A549 (cell line): ENCODE measurements at regions not wholly inside any gene's neighbourhood (a gene's known extent, or its start where the extent isn't known, plus 50 kb on each side); places are given as distances from the start of the nearest gene placed in this dataset.

Experiments
- ATAC-seq, 2 experiments: fragments of 200-7000 bp in 1 of 2; fragments of >200 bp in 1 of 2; cut with Nextera tagmentation in 1 of 2; cut with Tn5 transposase in 1 of 2; 3 replicates each; pipeline versions ENCODE4 v1.8.0 to v1.9.1; 2018 to 2020; ENCODE audit warnings: mild to moderate bottlenecking in 1 of 2, moderate library complexity in 1 of 2
- CTCF ChIA-PET: fragments of 300-600 bp; sonication (Branson Sonifier 250); formaldehyde crosslinking; extraction: SDS; loops from one replicate; lab custom pipeline; 2021; ENCODE audit warnings: antibody characterized with exemption, inconsistent platforms; lab: Yijun Ruan, JAX
- POLR2A ChIA-PET: fragments of 350-600 bp; formaldehyde crosslinking; extraction: SDS; loops from one replicate; lab custom pipeline; 2021; ENCODE audit warnings: antibody characterized with exemption, inconsistent platforms; lab: Yijun Ruan, JAX
- DNase-seq, 2 experiments: peaks; one replicate each; pipeline versions ENCODE4 v3.0.0 to v3.0.0-alpha.2; 2011 to 2016; ENCODE audit warnings: low read depth in 1 of 2, low spot score in 1 of 2
- FAIRE-seq: peaks from 2 replicates; lab custom pipeline; 2011; peaks lifted over from hg19 to GRCh38; lab: Jason Lieb, UNC
- H3K27ac ChIP-seq, 2 experiments: fragments of >200 bp; sonication (Bioruptor Twin); formaldehyde crosslinking; 3 replicates each; pipeline ENCODE4 v1.5.1; 2016 to 2017
- H3K4me1 ChIP-seq: fragments of >200 bp; sonication (Bioruptor Twin); formaldehyde crosslinking; 3 replicates; pipeline ENCODE4 v1.6.1; 2016
- H3K4me2 ChIP-seq: fragments of >200 bp; sonication (Bioruptor Twin); formaldehyde crosslinking; 3 replicates; pipeline ENCODE4 v1.6.1; 2016
- H3K4me3 ChIP-seq: fragments of >200 bp; sonication (Bioruptor Twin); formaldehyde crosslinking; 3 replicates; pipeline ENCODE4 v1.5.1; 2016
- H3K9me3 ChIP-seq: fragments of >200 bp; sonication (Bioruptor Twin); formaldehyde crosslinking; 3 replicates; pipeline ENCODE4 v1.6.1; 2016
- CBX2 ChIP-seq: fragments of 200-600 bp; sonication (generic); IDR thresholded peaks from 2 replicates; pipeline ENCODE4 v1.6.1; 2016; ENCODE audit warnings: low read depth, mild to moderate bottlenecking, borderline replicate concordance
- CBX8 ChIP-seq: fragments of 200-600 bp; sonication (generic); IDR thresholded peaks from 2 replicates; pipeline ENCODE4 v1.6.1; 2016
- CHD2 ChIP-seq: fragments of 150-350 bp; IDR thresholded peaks from 2 replicates; pipeline ENCODE4 v1.6.1; 2014; ENCODE audit warnings: low read length; ENCODE audit not compliant: partially characterized antibody
- CHD4 ChIP-seq: fragments of 200-600 bp; sonication (generic); IDR thresholded peaks from 2 replicates; pipeline ENCODE4 v1.6.1; 2016; ENCODE audit warnings: antibody characterized with exemption, mild to moderate bottlenecking, borderline replicate concordance
- EHMT2 ChIP-seq: fragments of 200-600 bp; sonication (generic); IDR thresholded peaks from 2 replicates; pipeline ENCODE4 v1.6.1; 2016; ENCODE audit warnings: antibody characterized with exemption, low read depth, mild to moderate bottlenecking, moderate library complexity
- FOXS1 ChIP-seq: fragments of 250-450 bp; sonication (Bioruptor Pico); IDR thresholded peaks from 2 replicates; pipeline ENCODE4 v1.5.0; 2020; ENCODE audit warnings: mild to moderate bottlenecking, moderate library complexity
- GATA3 ChIP-seq: IDR thresholded peaks from 2 replicates; pipeline ENCODE4 v1.6.1; 2012; ENCODE audit warnings: borderline replicate concordance
- HDAC2 ChIP-seq: fragments of 200-600 bp; sonication (generic); IDR thresholded peaks from 2 replicates; pipeline ENCODE4 v1.6.1; 2016
- HOXA7 ChIP-seq: fragments of 250-450 bp; sonication (Bioruptor Pico); IDR thresholded peaks from 2 replicates; pipeline ENCODE4 v1.5.0; 2020; ENCODE audit warnings: mild to moderate bottlenecking, moderate library complexity
- HOXB13 ChIP-seq: fragments of 250-450 bp; sonication (Bioruptor Pico); IDR thresholded peaks from 2 replicates; pipeline ENCODE4 v1.5.0; 2020; ENCODE audit warnings: low read depth, mild to moderate bottlenecking, moderate library complexity
- JUNB ChIP-seq: fragments of >200 bp; sonication (Bioruptor Twin); formaldehyde crosslinking; IDR thresholded peaks from 2 replicates; pipeline ENCODE4 v1.6.1; 2016
- KDM1A ChIP-seq: fragments of 200-600 bp; sonication (generic); IDR thresholded peaks from 2 replicates; pipeline ENCODE4 v1.6.1; 2016; ENCODE audit warnings: low read depth, mild to moderate bottlenecking
- KDM5A ChIP-seq: fragments of 200-600 bp; sonication (generic); IDR thresholded peaks from 2 replicates; pipeline ENCODE4 v1.6.1; 2016; ENCODE audit warnings: antibody characterized with exemption, mild to moderate bottlenecking
- PBX3 ChIP-seq: IDR thresholded peaks from 2 replicates; pipeline ENCODE4 v1.6.1; 2012
- RAD21 ChIP-seq, 2 experiments: fragments of >200 bp in 1 of 2; sonication (Bioruptor Twin) in 1 of 2; formaldehyde crosslinking in 1 of 2; IDR thresholded peaks in 1 of 2; conservative IDR thresholded peaks in 1 of 2; 2 replicates in 1 of 2; 3 replicates in 1 of 2; pipeline ENCODE4 v1.6.1; 2012 to 2018; ENCODE audit warnings: inconsistent platforms in 1 of 2
- RNF2 ChIP-seq: fragments of 200-600 bp; sonication (generic); IDR thresholded peaks from 2 replicates; pipeline ENCODE4 v1.6.1; 2016; ENCODE audit warnings: low read depth, mild to moderate bottlenecking, antibody characterized with exemption, moderate library complexity, borderline replicate concordance
- SMC3 ChIP-seq: fragments of >200 bp; sonication (Bioruptor Twin); formaldehyde crosslinking; IDR thresholded peaks from 3 replicates; pipeline ENCODE4 v1.6.1; 2018; ENCODE audit warnings: inconsistent platforms
- TFCP2L1 ChIP-seq: fragments of 250-450 bp; sonication (Bioruptor Pico); IDR thresholded peaks from 2 replicates; pipeline ENCODE4 v1.5.0; 2021; ENCODE audit warnings: mild to moderate bottlenecking
- ZFP36 ChIP-seq: fragments of 450-650 bp; IDR thresholded peaks from 2 replicates; pipeline ENCODE4 v1.6.1; 2014; ENCODE audit warnings: borderline replicate concordance; ENCODE audit not compliant: partially characterized antibody
- WGBS: methylation state at CpG from one replicate; pipeline ENCODE4 v1.1.6; 2017; ENCODE audit errors: missing lambda C conversion rate; 5-methylcytosine and 5-hydroxymethylcytosine counted together
- TF ChIP-seq, protein P1 (sequence below): IDR thresholded peaks from 2 replicates; pipeline ENCODE4 v1.6.1; 2012; ENCODE audit warnings: low read depth, borderline replicate concordance
- TF ChIP-seq, protein P2 (sequence below): fragments of >200 bp; sonication (Bioruptor Twin); formaldehyde crosslinking; IDR thresholded peaks from 3 replicates; pipeline ENCODE4 v1.5.1; 2016

- Histone ChIP-seq H3K4me3 (no peak overlapping the region), H3K4me1 (no peaks in the 10 kb centered on the region), H3K9me3 (no peaks in the 10 kb centered on the region), H3K27ac (no peak overlapping the region), H3K4me2 (no peak overlapping the region)
- TF ChIP-seq HOXA7 (no peak), EHMT2 (no peak), CHD2 (no peak), TFCP2L1 (no peak), PBX3 (no peak), JUNB (no peak), SMC3 (no peak), HDAC2 (no peak), FOXS1 (CRISPR knock-in tag) (no peak), CBX2 (no peak), ZFP36 (no peak), KDM1A (no peak), GATA3 (no peak), CHD4 (no peak), HOXB13 (no peak), RNF2 (no peak), RAD21 (conservative IDR thresholded peaks at IDR 0.05 in 1 of 2, IDR thresholded peaks at IDR 0.05 in 1 of 2) (no peak)
- TF ChIP-seq, protein P1, sequence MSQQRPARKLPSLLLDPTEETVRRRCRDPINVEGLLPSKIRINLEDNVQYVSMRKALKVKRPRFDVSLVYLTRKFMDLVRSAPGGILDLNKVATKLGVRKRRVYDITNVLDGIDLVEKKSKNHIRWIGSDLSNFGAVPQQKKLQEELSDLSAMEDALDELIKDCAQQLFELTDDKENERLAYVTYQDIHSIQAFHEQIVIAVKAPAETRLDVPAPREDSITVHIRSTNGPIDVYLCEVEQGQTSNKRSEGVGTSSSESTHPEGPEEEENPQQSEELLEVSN, result no peak
- TF ChIP-seq, protein P2, sequence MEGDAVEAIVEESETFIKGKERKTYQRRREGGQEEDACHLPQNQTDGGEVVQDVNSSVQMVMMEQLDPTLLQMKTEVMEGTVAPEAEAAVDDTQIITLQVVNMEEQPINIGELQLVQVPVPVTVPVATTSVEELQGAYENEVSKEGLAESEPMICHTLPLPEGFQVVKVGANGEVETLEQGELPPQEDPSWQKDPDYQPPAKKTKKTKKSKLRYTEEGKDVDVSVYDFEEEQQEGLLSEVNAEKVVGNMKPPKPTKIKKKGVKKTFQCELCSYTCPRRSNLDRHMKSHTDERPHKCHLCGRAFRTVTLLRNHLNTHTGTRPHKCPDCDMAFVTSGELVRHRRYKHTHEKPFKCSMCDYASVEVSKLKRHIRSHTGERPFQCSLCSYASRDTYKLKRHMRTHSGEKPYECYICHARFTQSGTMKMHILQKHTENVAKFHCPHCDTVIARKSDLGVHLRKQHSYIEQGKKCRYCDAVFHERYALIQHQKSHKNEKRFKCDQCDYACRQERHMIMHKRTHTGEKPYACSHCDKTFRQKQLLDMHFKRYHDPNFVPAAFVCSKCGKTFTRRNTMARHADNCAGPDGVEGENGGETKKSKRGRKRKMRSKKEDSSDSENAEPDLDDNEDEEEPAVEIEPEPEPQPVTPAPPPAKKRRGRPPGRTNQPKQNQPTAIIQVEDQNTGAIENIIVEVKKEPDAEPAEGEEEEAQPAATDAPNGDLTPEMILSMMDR, result no peak
- CTCF ChIA-PET, result no interaction called here
- 7% methylated on average over 3 of the region's 3 CpGs for WGBS
- POLR2A ChIA-PET, result no interaction called here
- DNase-seq, result no peak
- FAIRE-seq, result no peak
- ATAC-seq, result no peak
Measured at GRCh38 chr15:61564785-61565184, 335.7 kb upstream of the RORA start.

GRCh38 chr15:61558172-61559136 is 329.4 kb upstream of the RORA start:
- no peak for TF ChIP-seq CBX8
- TF ChIP-seq KDM5A, result no peak
- DNase-seq (no peak), FAIRE-seq (no peak), ATAC-seq (no peak)
- 22% methylated on average over 6 of the region's 6 CpGs for WGBS
- POLR2A ChIA-PET, result no interaction called here
- no peaks in the 10 kb centered on the region for H3K9me3 ChIP-seq
- CTCF ChIA-PET, result interaction anchor here (1.4 kb wide), 1 partner anchor 15 kb away, joined by 3 read pairs; no protein-coding TSS in a partner anchor
- H3K4me1 ChIP-seq, result no peaks in the 10 kb centered on the region
- no peak overlapping the region for H3K4me2 ChIP-seq
- H3K4me3 ChIP-seq, result no peak overlapping the region
- no peak overlapping the region for H3K27ac ChIP-seq
